GM12878 (cell line): ENCODE measurements at regions not wholly inside any gene's neighbourhood (a gene's known extent, or its start where the extent isn't known, plus 50 kb on each side); places are given as distances from the start of the nearest gene placed in this dataset.

Experiments
- ATAC-seq: fragments of 200-7000 bp; cut with Tn5 transposase; 3 replicates; pipeline ENCODE4 v1.9.1; 2020; ENCODE audit warnings: mild to moderate bottlenecking, moderate library complexity
- BruUV-seq: library from RNA; stranded (reverse); fragments of 400-500 nt; replicated peaks from 2 replicates; lab custom pipeline; 2021; lab: Mats Ljungman, UMichigan
- CTCF ChIA-PET: fragments of 300-600 bp; sonication (Branson Sonifier 250); formaldehyde crosslinking; extraction: SDS; loops from one replicate; lab custom pipeline; 2021; ENCODE audit warnings: inconsistent platforms; lab: Yijun Ruan, JAX
- POLR2A ChIA-PET: fragments of 350-600 bp; formaldehyde crosslinking; extraction: SDS; loops from one replicate; lab custom pipeline; 2021; ENCODE audit warnings: inconsistent platforms; lab: Charles Lee
- RAD21 ChIA-PET: fragments of 300-600 bp; sonication (Branson Sonifier 250); formaldehyde crosslinking; loops from one replicate; lab custom pipeline; 2023; ENCODE audit warnings: antibody characterized with exemption; ENCODE audit not compliant: unreplicated experiment; lab: Charles Lee
- SMC1A ChIA-PET: fragments of 300-600 bp; sonication (Branson Sonifier 250); formaldehyde crosslinking; loops from one replicate; lab custom pipeline; 2023; ENCODE audit not compliant: unreplicated experiment, uncharacterized antibody; lab: Charles Lee
- DNase-seq: peaks from one replicate; pipeline ENCODE4 v3.0.0-alpha.2; 2011; ENCODE audit warnings: low read depth, low spot score
- FAIRE-seq: peaks from 3 replicates; lab custom pipeline; 2011; peaks lifted over from hg19 to GRCh38; lab: Jason Lieb, UNC
- H2AFZ ChIP-seq: 2 replicates; pipeline ENCODE4 v1.6.0; 2011; ENCODE audit warnings: low read depth, low read length, control low read depth; ENCODE audit not compliant: control insufficient read depth
- H3K27ac ChIP-seq: 2 replicates; pipeline ENCODE4 v1.5.1; 2011; ENCODE audit warnings: control low read depth; ENCODE audit not compliant: control insufficient read depth, insufficient read depth
- H3K27me3 ChIP-seq, 2 experiments: replicated peaks in 1 of 2; 2 replicates each; pipeline versions ENCODE4 v1.6.0 to v1.6.1; 2011; ENCODE audit warnings: low read length in 1 of 2; ENCODE audit not compliant: control insufficient read depth in 2 of 2, insufficient read depth in 2 of 2
- H3K36me3 ChIP-seq, 2 experiments: 2 replicates each; pipeline ENCODE4 v1.5.1; 2011; ENCODE audit warnings: low read length in 1 of 2; ENCODE audit not compliant: control insufficient read depth in 2 of 2, insufficient read depth in 2 of 2
- H3K4me1 ChIP-seq: 2 replicates; pipeline ENCODE4 v1.6.1; 2011; ENCODE audit warnings: mild to moderate bottlenecking, low read length, moderate library complexity, mixed read lengths; ENCODE audit not compliant: control insufficient read depth, insufficient read depth
- H3K4me2 ChIP-seq: 2 replicates; pipeline ENCODE4 v1.6.0; 2011; ENCODE audit warnings: control low read depth; ENCODE audit not compliant: control insufficient read depth, insufficient read depth
- H3K4me3 ChIP-seq: fragments of 200-600 bp; sonication (generic); 2 replicates; pipeline ENCODE4 v1.5.1; 2016
- H3K79me2 ChIP-seq: 2 replicates; pipeline ENCODE4 v1.6.0; 2011; ENCODE audit warnings: low read length; ENCODE audit not compliant: control insufficient read depth, insufficient read depth
- H3K9ac ChIP-seq: 2 replicates; pipeline ENCODE4 v1.8.0; 2011; ENCODE audit warnings: low read length, control low read depth, mixed read lengths; ENCODE audit not compliant: control insufficient read depth, insufficient read depth
- H3K9me3 ChIP-seq: replicated peaks from 3 replicates; pipeline ENCODE4 v1.5.1; 2011; ENCODE audit warnings: mild to moderate bottlenecking, low read length; ENCODE audit not compliant: control insufficient read depth, insufficient read depth
- H4K20me1 ChIP-seq: 2 replicates; pipeline ENCODE4 v1.6.0; 2011; ENCODE audit not compliant: control insufficient read depth, insufficient read depth
- GABPA ChIP-seq: IDR thresholded peaks from 2 replicates; pipeline ENCODE4 v1.6.1; 2014; ENCODE audit warnings: antibody characterized with exemption, low read depth, mild to moderate bottlenecking, inconsistent platforms
- MTA3 ChIP-seq: IDR thresholded peaks from 2 replicates; pipeline ENCODE4 v1.6.1; 2012; ENCODE audit warnings: low read length, inconsistent platforms, borderline replicate concordance
- POLR2A ChIP-seq: IDR thresholded peaks from 2 replicates; pipeline ENCODE4 v1.6.1; 2011; ENCODE audit warnings: low read depth, mild to moderate bottlenecking, low read length
- RBBP5 ChIP-seq: fragments of 200-600 bp; sonication (generic); conservative IDR thresholded peaks from 2 replicates; pipeline ENCODE4 v1.6.1; 2016
- TAF1 ChIP-seq: IDR thresholded peaks from 2 replicates; pipeline ENCODE4 v1.6.1; 2011; ENCODE audit warnings: mild to moderate bottlenecking, low read depth, low read length, borderline replicate concordance
- TARDBP ChIP-seq: IDR thresholded peaks from 2 replicates; pipeline ENCODE4 v1.6.1; 2016; ENCODE audit warnings: borderline replicate concordance
- WGBS: methylation state at CpG from one replicate; pipeline ENCODE4 v1.1.6; 2016; ENCODE audit warnings: low lambda C conversion rate; ENCODE audit not compliant: insufficient replicate concordance, insufficient coverage; ENCODE audit errors: missing lambda C conversion rate; 5-methylcytosine and 5-hydroxymethylcytosine counted together
- in situ Hi-C: fragments of 300-500 bp; cut with MboI; formaldehyde crosslinking; loops from 9 replicates; pipeline ENCODE4 v1.14.3; 2018; ENCODE audit warnings: mixed read lengths
- intact Hi-C: fragments of 100-400 bp; cut with micrococcal nuclease; formaldehyde crosslinking; loops from one replicate; pipeline ENCODE4 v1.14.2; 2022; ENCODE audit not compliant: unreplicated experiment
- TF ChIP-seq, protein P1 (sequence below): fragments of 450-650 bp; IDR thresholded peaks from 2 replicates; pipeline ENCODE4 v1.6.1; 2017; ENCODE audit warnings: antibody characterized with exemption, mild to moderate bottlenecking, moderate library complexity

DNA sequence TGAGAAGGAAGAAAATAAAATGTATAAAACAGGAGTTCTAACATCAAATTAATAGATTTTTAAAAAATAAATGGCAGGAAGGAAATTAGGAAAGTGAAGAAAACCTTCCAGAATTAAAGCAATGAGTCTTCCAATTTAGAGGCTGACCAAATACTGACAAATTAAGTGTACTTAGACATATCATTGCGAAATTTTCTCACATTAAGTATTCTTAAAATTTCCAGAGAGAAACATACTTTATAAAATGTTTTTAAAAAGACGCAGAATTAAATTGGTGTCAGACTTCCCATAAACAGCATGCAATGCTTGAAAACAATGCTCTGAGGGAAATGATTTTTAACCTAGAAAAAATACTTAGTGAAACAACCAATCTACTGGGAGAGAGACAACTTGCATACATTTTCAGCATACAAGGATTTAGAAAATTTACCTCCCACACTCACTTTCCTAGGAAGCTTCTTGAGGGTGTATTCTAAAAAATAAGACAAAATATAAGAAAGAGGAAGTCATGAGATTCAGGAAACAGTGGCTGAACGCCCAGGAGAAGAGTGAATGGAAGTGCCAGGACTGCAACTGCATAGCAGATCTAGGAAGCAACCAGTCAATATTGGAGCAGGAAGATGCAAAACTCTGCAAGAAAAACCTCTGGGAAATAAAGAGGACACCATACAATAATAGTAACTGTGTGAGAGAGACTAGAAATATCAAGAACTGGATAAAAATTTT, 339.9 kb downstream of the ADCYAP1 start:
- H3K27me3 ChIP-seq = no peaks in the 10 kb centered on the region
- TF ChIP-seq, protein P1, sequence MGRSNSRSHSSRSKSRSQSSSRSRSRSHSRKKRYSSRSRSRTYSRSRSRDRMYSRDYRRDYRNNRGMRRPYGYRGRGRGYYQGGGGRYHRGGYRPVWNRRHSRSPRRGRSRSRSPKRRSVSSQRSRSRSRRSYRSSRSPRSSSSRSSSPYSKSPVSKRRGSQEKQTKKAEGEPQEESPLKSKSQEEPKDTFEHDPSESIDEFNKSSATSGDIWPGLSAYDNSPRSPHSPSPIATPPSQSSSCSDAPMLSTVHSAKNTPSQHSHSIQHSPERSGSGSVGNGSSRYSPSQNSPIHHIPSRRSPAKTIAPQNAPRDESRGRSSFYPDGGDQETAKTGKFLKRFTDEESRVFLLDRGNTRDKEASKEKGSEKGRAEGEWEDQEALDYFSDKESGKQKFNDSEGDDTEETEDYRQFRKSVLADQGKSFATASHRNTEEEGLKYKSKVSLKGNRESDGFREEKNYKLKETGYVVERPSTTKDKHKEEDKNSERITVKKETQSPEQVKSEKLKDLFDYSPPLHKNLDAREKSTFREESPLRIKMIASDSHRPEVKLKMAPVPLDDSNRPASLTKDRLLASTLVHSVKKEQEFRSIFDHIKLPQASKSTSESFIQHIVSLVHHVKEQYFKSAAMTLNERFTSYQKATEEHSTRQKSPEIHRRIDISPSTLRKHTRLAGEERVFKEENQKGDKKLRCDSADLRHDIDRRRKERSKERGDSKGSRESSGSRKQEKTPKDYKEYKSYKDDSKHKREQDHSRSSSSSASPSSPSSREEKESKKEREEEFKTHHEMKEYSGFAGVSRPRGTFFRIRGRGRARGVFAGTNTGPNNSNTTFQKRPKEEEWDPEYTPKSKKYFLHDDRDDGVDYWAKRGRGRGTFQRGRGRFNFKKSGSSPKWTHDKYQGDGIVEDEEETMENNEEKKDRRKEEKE = no peak
- TF ChIP-seq, all 136 proteins: peak for 0
- H3K4me2 ChIP-seq = no peak overlapping the region
- H4K20me1 ChIP-seq = no peaks in the 10 kb centered on the region
- H3K4me3 ChIP-seq = no peak overlapping the region
- ChIA-PET SMC1A (no interaction called here), POLR2A (no interaction called here), CTCF (no interaction called here), RAD21 (no interaction called here)
- H2AFZ ChIP-seq = no peak overlapping the region
- H3K9me3 ChIP-seq = no peaks in the 10 kb centered on the region
- H3K27ac ChIP-seq = no peak overlapping the region
- BruUV-seq = no TSS peak
- H3K4me1 ChIP-seq = no peaks in the 10 kb centered on the region
- DNase-seq = no peak
- WGBS = 12% methylated on average over 3 of the region's 3 CpGs
- no peaks in the 10 kb centered on the region for H3K79me2 ChIP-seq
- in situ Hi-C loops = no loop called here
- no peak for FAIRE-seq
- intact Hi-C loops = no loop called here
- ATAC-seq = no peak
- no peak overlapping the region for H3K9ac ChIP-seq
- no peaks in the 10 kb centered on the region for H3K36me3 ChIP-seq

- in situ Hi-C loops = no loop called here
- ChIA-PET RAD21 (no interaction called here), CTCF (no interaction called here), SMC1A (no interaction called here), POLR2A (no interaction called here)
- Histone ChIP-seq H3K9me3 (no peaks in the 10 kb centered on the region), H3K9ac (no peak overlapping the region), H3K4me1 (no peaks in the 10 kb centered on the region), H3K27me3 (no peaks in the 10 kb centered on the region), H3K27ac (no peak overlapping the region), H2AFZ (no peak overlapping the region), H3K4me3 (no peak overlapping the region), H3K36me3 (no peaks in the 10 kb centered on the region), H3K4me2 (no peak overlapping the region), H3K79me2 (no peaks in the 10 kb centered on the region), H4K20me1 (no peaks in the 10 kb centered on the region)
- ATAC-seq = no peak
- intact Hi-C loops = no loop called here
- WGBS = 10% methylated on average over 9 of the region's 9 CpGs
- no peak for FAIRE-seq
- TF ChIP-seq TAF1 (no peak), POLR2A (no peak), TARDBP (no peak), MTA3 (no peak), GABPA (no peak), RBBP5 (no peak)
- DNase-seq = no peak
- no TSS peak for BruUV-seq
These were observed 342.2 kb downstream of the ADCYAP1 start for GRCh38 chr18:1246827-1247226.
